Epithelial cell of proximal tubule (primary cell): ENCODE measurements at regions not wholly inside any gene's neighbourhood (a gene's known extent, or its start where the extent isn't known, plus 50 kb on each side); places are given as distances from the start of the nearest gene placed in this dataset.

ENCODE experiments used
- DNase-seq: peaks from one replicate; pipeline ENCODE4 v3.0.0-alpha.2; 2011; ENCODE audit warnings: low read depth
- H3K4me3 ChIP-seq: 2 replicates; pipeline ENCODE4 v1.5.1; 2011; ENCODE audit warnings: low read depth, mild to moderate bottlenecking, low read length
- CTCF ChIP-seq: conservative IDR thresholded peaks from 2 replicates; pipeline ENCODE4 v1.5.1; 2012; ENCODE audit warnings: low read depth, mild to moderate bottlenecking, low read length

- no peak for DNase-seq
- no peak for TF ChIP-seq CTCF
- H3K4me3 ChIP-seq, result no peak overlapping the region
Observed at GRCh38 chr1:218739426-218739825, 394.3 kb downstream of the TGFB2 start.

DNA sequence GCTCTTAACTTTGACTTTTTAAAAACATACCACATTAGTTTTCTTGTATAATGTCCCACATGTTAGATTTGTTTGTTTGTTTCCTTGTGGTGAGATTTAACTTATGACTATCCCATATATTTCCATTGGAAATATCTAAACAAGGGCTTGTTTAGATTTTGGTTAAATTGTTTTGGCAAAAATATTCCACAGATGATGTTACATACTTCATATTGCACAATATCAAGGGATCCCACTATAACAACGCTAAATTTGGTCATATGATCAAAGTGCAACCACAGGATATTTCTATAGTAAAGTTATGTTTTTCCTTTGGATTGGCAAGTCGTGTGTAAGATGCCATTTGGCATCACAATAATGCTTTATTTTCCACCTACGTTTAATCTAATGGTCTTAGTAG is 396.7 kb downstream of the TGFB2 start:
- DNase-seq, result no peak
- H3K4me3 ChIP-seq, result no peak overlapping the region
- no peak for TF ChIP-seq CTCF

- DNase-seq, result peak; percentile 19
Observed at GRCh38 chr1:218742467-218743262, 397.5 kb downstream of the TGFB2 start.

DNA sequence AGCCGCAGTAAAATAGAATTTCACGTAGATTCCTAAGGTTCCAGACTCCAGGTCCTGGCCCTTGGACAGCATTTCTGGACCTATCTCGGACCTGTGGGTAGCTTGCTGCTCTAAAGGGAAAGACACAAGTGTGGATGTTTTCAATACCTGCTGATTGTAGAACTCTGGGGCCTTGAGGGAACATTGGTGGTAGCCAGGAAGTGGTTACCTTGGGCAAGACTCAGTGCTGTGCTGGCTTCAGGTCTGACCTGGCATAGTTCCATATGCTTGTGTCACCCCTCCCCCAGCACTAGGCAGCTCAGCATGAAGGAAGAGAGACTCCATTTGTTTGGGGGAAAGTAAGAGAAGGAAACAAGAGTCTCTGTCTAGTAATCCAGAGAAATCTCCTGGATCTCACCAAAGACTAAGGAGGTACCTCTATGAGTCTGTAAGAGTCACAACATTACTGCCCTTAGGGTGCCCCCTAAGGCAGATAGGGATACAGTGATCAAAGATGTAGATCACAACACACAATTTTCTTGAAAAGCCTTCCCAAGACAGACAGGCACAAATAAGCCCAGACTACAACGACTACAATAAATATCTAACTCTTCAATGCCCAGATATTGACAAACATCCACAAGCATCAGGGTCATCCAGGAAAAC is 398.8 kb downstream of the TGFB2 start:
- no peak for TF ChIP-seq CTCF
- no peak for DNase-seq

More at GRCh38 chr1:218742467-218743262, 397.5 kb downstream of the TGFB2 start:
- no peak for TF ChIP-seq CTCF
- no peak overlapping the region for H3K4me3 ChIP-seq

DNA sequence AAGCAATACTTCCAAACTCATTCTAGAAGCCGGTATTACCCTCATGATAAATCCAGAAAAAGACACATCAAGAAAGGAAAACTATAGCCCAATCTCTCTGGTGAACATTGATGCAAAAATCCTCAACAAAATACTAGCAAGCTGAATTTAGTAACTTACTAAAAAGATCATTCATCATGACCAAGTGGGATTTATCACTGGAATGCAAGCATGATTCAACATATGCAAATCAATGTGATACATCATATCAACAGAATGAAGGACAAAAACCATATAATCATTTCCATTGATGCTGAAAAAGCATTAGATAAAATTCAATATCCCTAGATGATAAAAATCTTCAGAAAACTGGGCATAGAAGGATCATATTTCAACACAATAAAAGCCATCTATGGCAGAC is 402.9 kb downstream of the TGFB2 start:
- H3K4me3 ChIP-seq, result no peak overlapping the region
- TF ChIP-seq CTCF, result no peak
- DNase-seq, result no peak

More for the DNA sequence above, 398.8 kb downstream of the TGFB2 start:
- no peak overlapping the region for H3K4me3 ChIP-seq

DNA sequence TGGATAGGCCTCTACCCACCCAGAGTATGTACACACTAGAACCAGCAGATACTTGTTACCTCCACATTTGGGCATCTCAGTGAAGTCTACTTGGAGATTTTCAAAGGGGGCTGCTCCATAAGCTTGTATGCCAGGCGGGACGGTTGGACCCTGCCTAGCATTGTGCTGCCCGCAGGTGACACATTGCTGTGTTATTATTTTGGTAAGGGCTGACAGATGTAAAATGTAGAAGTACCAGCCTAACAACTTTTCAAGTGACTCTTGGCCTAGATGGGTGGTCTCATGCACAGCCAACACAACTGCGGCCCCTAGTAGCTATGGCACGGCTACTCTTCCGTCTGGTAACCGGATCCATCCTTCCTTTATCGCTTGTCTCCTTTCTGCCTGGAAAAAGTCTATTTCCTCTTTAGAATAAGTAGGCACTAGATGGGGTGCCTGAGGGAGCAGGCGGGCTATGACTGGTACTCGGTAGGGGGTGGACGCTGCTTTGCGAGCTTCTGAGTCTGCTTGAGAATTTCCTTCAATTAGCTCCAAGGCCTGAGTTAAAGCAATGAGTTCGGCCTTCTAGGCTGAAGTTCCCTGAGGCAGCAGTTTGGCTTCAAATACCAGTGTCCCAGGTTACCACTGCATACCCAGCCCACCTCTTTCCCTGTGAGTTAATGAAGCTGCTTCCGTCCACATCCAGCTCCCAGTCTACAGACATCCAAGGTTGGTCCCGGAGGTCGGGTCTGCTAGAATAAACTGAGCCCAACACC is 405.3 kb downstream of the TGFB2 start:
- TF ChIP-seq CTCF, result no peak
- no peak for DNase-seq
- no peak overlapping the region for H3K4me3 ChIP-seq
